DOHH2 (cell line): ENCODE measurements at regions not wholly inside any gene's neighbourhood (a gene's known extent, or its start where the extent isn't known, plus 50 kb on each side); places are given as distances from the start of the nearest gene placed in this dataset.

Experiments
- H3F3A ChIP-seq: fragments of 200-600 bp; sonication (generic), shearing (Covaris generic); 2 replicates; pipeline ENCODE4 v1.6.0; 2016; ENCODE audit warnings: antibody characterized with exemption, mild to moderate bottlenecking; ENCODE audit not compliant: control insufficient read depth, insufficient read depth
- H3K27ac ChIP-seq: fragments of 200-600 bp; sonication (generic); 2 replicates; pipeline ENCODE4 v1.5.1; 2014; ENCODE audit warnings: low read depth, mild to moderate bottlenecking, low read length, moderate library complexity
- H3K27me3 ChIP-seq: fragments of 200-600 bp; sonication (generic); 2 replicates; pipeline ENCODE4 v1.6.1; 2014; ENCODE audit warnings: mild to moderate bottlenecking, low read length, mixed read lengths; ENCODE audit not compliant: control insufficient read depth
- H3K36me3 ChIP-seq: fragments of 200-600 bp; sonication (generic); 2 replicates; pipeline ENCODE4 v1.6.1; 2014; ENCODE audit warnings: mild to moderate bottlenecking, low read length, moderate library complexity, mixed read lengths; ENCODE audit not compliant: control insufficient read depth
- H3K4me1 ChIP-seq: fragments of 200-600 bp; sonication (generic); 2 replicates; pipeline ENCODE4 v1.6.1; 2014; ENCODE audit warnings: mild to moderate bottlenecking, low read length, mixed read lengths; ENCODE audit not compliant: control insufficient read depth
- H3K4me2 ChIP-seq: fragments of 200-600 bp; sonication (generic); 2 replicates; pipeline ENCODE4 v1.6.0; 2014; ENCODE audit warnings: mild to moderate bottlenecking, low read length, moderate library complexity
- H3K4me3 ChIP-seq: fragments of 200-600 bp; sonication (generic); 2 replicates; pipeline ENCODE4 v1.5.1; 2014; ENCODE audit warnings: mild to moderate bottlenecking, low read length, mixed read lengths
- H3K79me2 ChIP-seq: fragments of 200-600 bp; sonication (generic); 2 replicates; pipeline ENCODE4 v1.6.1; 2014; ENCODE audit warnings: mild to moderate bottlenecking, low read length, mixed read lengths; ENCODE audit not compliant: control insufficient read depth
- H3K9me2 ChIP-seq: fragments of 200-600 bp; sonication (generic); replicated peaks from 2 replicates; pipeline ENCODE4 v1.6.1; 2014; ENCODE audit warnings: mild to moderate bottlenecking, low read length, mixed read lengths; ENCODE audit not compliant: control insufficient read depth
- H3K9me3 ChIP-seq: fragments of 200-600 bp; sonication (generic); 2 replicates; pipeline ENCODE4 v1.6.1; 2014; ENCODE audit warnings: antibody characterized with exemption, low read length, mixed read lengths; ENCODE audit not compliant: control insufficient read depth, insufficient read depth
- H4K20me1 ChIP-seq: fragments of 200-600 bp; sonication (generic); 2 replicates; pipeline ENCODE4 v1.6.0; 2014; ENCODE audit warnings: low read depth, mild to moderate bottlenecking, antibody characterized with exemption, low read length, moderate library complexity; ENCODE audit not compliant: control insufficient read depth, insufficient read depth
- EZH2phosphoT487 ChIP-seq: fragments of 200-600 bp; sonication (generic); IDR thresholded peaks from 2 replicates; pipeline ENCODE4 v1.6.1; 2017; ENCODE audit warnings: borderline replicate concordance, mild to moderate bottlenecking, antibody characterized with exemption, low read length, moderate library complexity, mixed read lengths
- TF ChIP-seq, protein P1 (sequence below): fragments of 200-600 bp; sonication (generic); IDR thresholded peaks from one replicate; pipeline ENCODE4 v1.5.1; 2014; ENCODE audit warnings: antibody characterized with exemption, mild to moderate bottlenecking, low read depth, low read length; ENCODE audit not compliant: poor library complexity, severe bottlenecking

- Histone ChIP-seq H3K4me2 (peak overlapping the region; percentile 29), H3K9me2 (no peaks in the 10 kb centered on the region), H3K36me3 (no peaks in the 10 kb centered on the region), H3K9me3 (no peaks in the 10 kb centered on the region), H3K79me2 (no peaks in the 10 kb centered on the region), H3K27ac (no peak overlapping the region), H3K4me1 (peaks cover 8% of the 10 kb centered on the region), H3K4me3 (peak overlapping the region; percentile 42), H3F3A (no peaks in the 10 kb centered on the region), H3K27me3 (no peaks in the 10 kb centered on the region), H4K20me1 (no peaks in the 10 kb centered on the region)
- no peak for TF ChIP-seq EZH2phosphoT487
- TF ChIP-seq, protein P1, sequence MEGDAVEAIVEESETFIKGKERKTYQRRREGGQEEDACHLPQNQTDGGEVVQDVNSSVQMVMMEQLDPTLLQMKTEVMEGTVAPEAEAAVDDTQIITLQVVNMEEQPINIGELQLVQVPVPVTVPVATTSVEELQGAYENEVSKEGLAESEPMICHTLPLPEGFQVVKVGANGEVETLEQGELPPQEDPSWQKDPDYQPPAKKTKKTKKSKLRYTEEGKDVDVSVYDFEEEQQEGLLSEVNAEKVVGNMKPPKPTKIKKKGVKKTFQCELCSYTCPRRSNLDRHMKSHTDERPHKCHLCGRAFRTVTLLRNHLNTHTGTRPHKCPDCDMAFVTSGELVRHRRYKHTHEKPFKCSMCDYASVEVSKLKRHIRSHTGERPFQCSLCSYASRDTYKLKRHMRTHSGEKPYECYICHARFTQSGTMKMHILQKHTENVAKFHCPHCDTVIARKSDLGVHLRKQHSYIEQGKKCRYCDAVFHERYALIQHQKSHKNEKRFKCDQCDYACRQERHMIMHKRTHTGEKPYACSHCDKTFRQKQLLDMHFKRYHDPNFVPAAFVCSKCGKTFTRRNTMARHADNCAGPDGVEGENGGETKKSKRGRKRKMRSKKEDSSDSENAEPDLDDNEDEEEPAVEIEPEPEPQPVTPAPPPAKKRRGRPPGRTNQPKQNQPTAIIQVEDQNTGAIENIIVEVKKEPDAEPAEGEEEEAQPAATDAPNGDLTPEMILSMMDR, result no peak
Measured at GRCh38 chrX:40996886-40997530, 88.2 kb upstream of the USP9X start.

DNA sequence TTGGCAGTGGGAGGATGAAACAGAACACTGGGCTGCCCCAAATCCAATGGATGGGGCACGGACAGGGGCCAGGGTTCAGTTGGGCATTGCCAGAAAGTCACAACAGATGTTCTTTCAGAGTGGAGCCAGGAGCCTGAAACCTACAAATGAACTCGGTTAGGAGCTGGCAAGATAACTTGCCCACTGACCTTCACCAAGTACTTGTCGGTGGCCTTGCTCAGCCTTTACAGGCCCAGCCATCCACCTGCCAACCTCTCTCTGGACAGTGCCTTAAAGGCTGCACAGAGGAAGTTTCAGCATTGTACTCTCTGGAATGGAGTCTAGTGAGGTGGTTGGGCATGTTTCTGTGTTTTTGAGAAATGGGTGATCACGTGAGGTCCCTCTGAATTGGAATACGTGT lies 87.1 kb upstream of the USP9X start:
- H3F3A ChIP-seq, result no peaks in the 10 kb centered on the region
- H3K9me3 ChIP-seq, result no peaks in the 10 kb centered on the region
- no peaks in the 10 kb centered on the region for H3K9me2 ChIP-seq
- H3K27me3 ChIP-seq, result no peaks in the 10 kb centered on the region
- H3K36me3 ChIP-seq, result no peaks in the 10 kb centered on the region
- no peak overlapping the region for H3K4me3 ChIP-seq
- no peaks in the 10 kb centered on the region for H4K20me1 ChIP-seq
- no peaks in the 10 kb centered on the region for H3K79me2 ChIP-seq
- TF ChIP-seq, protein P1, result no peak
- no peak for TF ChIP-seq EZH2phosphoT487
- no peak overlapping the region for H3K27ac ChIP-seq
- peaks cover 8% of the 10 kb centered on the region for H3K4me1 ChIP-seq
- H3K4me2 ChIP-seq, result no peak overlapping the region

DNA sequence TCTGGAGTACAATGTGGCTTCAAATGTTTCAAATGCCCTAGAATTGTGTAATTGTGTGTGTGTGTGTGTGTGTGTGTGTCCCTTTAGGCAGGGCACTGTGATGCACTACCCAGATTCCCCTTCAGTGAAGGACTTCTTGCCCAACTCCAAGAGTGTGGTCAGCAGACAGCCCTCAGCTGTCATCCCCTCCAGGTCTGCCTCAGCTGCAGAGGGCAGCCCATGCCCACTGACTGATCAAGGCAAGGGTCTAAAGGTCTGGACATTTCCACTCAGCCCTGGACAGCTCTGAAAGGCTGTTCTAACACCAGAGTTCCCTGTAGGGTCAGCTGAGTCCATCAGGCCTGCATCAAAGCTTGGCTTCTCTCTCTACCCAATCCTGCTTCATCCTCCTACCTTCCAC lies 83.9 kb upstream of the USP9X start:
- Histone ChIP-seq H3K27ac (no peak overlapping the region), H3K9me3 (no peaks in the 10 kb centered on the region), H3K4me3 (no peak overlapping the region), H3K9me2 (no peaks in the 10 kb centered on the region), H3K27me3 (no peaks in the 10 kb centered on the region), H4K20me1 (no peaks in the 10 kb centered on the region), H3K4me2 (no peak overlapping the region), H3K4me1 (peaks cover 12% of the 10 kb centered on the region), H3K79me2 (no peaks in the 10 kb centered on the region), H3K36me3 (no peaks in the 10 kb centered on the region), H3F3A (no peaks in the 10 kb centered on the region)
- TF ChIP-seq EZH2phosphoT487, result no peak
- TF ChIP-seq, protein P1, result no peak
